ENCODE measurements at regions not wholly inside any gene's neighbourhood (a gene's known extent, or its start where the extent isn't known, plus 50 kb on each side); places are given as distances from the start of the nearest gene placed in this dataset.

DNA sequence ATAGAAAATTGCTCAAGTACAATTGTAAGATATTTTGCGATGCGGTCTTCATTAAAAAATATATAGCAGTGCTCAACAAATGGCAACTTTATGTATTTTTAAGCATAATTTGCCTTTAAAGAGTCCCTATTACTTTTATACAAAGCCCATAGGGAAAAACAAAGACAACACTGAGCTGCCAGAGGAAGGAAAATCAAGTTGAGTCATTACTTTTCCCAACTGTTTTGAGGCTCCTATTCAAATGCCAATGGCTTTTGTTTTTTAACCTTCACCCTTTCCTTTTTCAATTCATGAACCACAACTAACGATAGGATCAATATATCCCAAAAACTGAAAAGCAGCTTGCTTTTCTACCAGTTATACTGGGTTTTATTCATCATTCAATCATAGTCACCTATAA, 157.6 kb upstream of the PLEKHA5 start:
- TF ChIP-seq, protein P1, sequence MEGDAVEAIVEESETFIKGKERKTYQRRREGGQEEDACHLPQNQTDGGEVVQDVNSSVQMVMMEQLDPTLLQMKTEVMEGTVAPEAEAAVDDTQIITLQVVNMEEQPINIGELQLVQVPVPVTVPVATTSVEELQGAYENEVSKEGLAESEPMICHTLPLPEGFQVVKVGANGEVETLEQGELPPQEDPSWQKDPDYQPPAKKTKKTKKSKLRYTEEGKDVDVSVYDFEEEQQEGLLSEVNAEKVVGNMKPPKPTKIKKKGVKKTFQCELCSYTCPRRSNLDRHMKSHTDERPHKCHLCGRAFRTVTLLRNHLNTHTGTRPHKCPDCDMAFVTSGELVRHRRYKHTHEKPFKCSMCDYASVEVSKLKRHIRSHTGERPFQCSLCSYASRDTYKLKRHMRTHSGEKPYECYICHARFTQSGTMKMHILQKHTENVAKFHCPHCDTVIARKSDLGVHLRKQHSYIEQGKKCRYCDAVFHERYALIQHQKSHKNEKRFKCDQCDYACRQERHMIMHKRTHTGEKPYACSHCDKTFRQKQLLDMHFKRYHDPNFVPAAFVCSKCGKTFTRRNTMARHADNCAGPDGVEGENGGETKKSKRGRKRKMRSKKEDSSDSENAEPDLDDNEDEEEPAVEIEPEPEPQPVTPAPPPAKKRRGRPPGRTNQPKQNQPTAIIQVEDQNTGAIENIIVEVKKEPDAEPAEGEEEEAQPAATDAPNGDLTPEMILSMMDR (IDR thresholded peaks at IDR 0.05) = no peak
- no peak for TF ChIP-seq EZH2 (IDR thresholded peaks at IDR 0.05; ENCODE audit: borderline replicate concordance, insufficient read depth, low read depth, low read length, poor library complexity, severe bottlenecking)
- Mint-ChIP-seq H3K4me3 (no peak overlapping the region), H3K27ac (no peak overlapping the region), H3K4me1 (no peaks in the 10 kb centered on the region), H3K27me3 (no peaks in the 10 kb centered on the region), H3K9me3 (ENCODE audit: insufficient read depth) (peaks cover 4% of the 10 kb centered on the region)
- H3K79me2 ChIP-seq (ENCODE audit: control insufficient read depth, insufficient read depth, low read length) = no peaks in the 10 kb centered on the region
- H3K36me3 ChIP-seq (replicated peaks in 1 of 2; ENCODE audit: control extremely low read depth in 1 of 2, control insufficient read depth in 1 of 2, extremely low read depth in 1 of 2, insufficient read depth in 2 of 2, low read length in 1 of 2) = no peaks in the 10 kb centered on the region
- ATAC-seq (ENCODE audit: low read depth) (no peak), DNase-seq (no peak)
- no peak overlapping the region for H3K4me2 ChIP-seq (replicated peaks; ENCODE audit: low read depth, low read length, poor library complexity, severe bottlenecking)
- no peaks in the 10 kb centered on the region for H3K9me3 ChIP-seq (ENCODE audit: control extremely low read depth in 1 of 3, control insufficient read depth in 2 of 3, insufficient read depth in 1 of 3, low read length in 2 of 3)
- H4K20me1 ChIP-seq (ENCODE audit: control insufficient read depth, insufficient read depth, low read length, poor library complexity, severe bottlenecking) = no peaks in the 10 kb centered on the region
- CTCF ChIA-PET = no interaction called here
- H3K27ac ChIP-seq (ENCODE audit: low read length in 2 of 2) = no peak overlapping the region
- H3K4me3 ChIP-seq (ENCODE audit: control extremely low read depth in 1 of 5, extremely low read depth in 1 of 5, insufficient read depth in 1 of 5, low read depth in 2 of 5, low read length in 4 of 5) = no peak overlapping the region
- H3K27me3 ChIP-seq (replicated peaks in 1 of 4; ENCODE audit: control extremely low read depth in 1 of 4, control insufficient read depth in 3 of 4, insufficient read depth in 4 of 4, low read length in 3 of 4) = no peaks in the 10 kb centered on the region
- no CpG with 5 or more reads among the region's 3 CpGs for WGBS (ENCODE audit: insufficient coverage)
- POLR2A ChIA-PET = no interaction called here
- intact Hi-C loops (cut with micrococcal nuclease) = no loop called here
- no peaks in the 10 kb centered on the region for H3K4me1 ChIP-seq (ENCODE audit: control insufficient read depth in 2 of 2, insufficient read depth in 2 of 2, low read length in 2 of 2)
- no peak overlapping the region for H3K9ac ChIP-seq (ENCODE audit: low read length)
- no peak overlapping the region for H2AFZ ChIP-seq (ENCODE audit: insufficient read depth, low read depth, low read length, poor library complexity, severe bottlenecking)

DNA sequence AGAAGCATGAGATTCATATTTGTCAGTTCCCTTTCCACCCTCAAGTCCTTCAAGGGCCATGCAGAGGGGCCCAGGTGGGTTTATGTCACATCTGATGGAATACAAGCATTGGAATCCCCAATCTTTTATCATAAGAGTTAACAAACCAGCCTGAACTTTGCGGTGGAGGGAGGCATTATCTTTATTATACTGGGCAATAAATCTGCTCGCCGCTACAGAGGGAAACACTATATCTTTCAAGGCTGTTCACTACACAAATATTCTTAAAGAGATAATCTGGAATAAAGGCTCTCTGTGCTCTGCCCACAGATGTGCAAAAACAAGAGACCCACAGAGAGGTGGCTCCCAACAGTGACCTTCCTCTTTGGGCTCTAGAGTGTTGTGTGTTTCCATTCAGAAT, 153.6 kb upstream of the PLEKHA5 start:
- ATAC-seq (ENCODE audit: low read depth) (no peak), DNase-seq (no peak)
- Mint-ChIP-seq H3K9me3 (ENCODE audit: insufficient read depth) (peaks cover 4% of the 10 kb centered on the region), H3K4me1 (no peaks in the 10 kb centered on the region), H3K27ac (no peak overlapping the region), H3K27me3 (no peaks in the 10 kb centered on the region), H3K4me3 (no peak overlapping the region)
- Histone ChIP-seq H3K4me1 (ENCODE audit: control insufficient read depth in 2 of 2, insufficient read depth in 2 of 2, low read length in 2 of 2) (no peaks in the 10 kb centered on the region), H3K4me2 (replicated peaks; ENCODE audit: low read depth, low read length, poor library complexity, severe bottlenecking) (no peak overlapping the region), H3K9me3 (ENCODE audit: control extremely low read depth in 1 of 3, control insufficient read depth in 2 of 3, insufficient read depth in 1 of 3, low read length in 2 of 3) (peaks cover 0 to 5% (median 0%) of the 10 kb centered on the region in 3 donors), H4K20me1 (ENCODE audit: control insufficient read depth, insufficient read depth, low read length, poor library complexity, severe bottlenecking) (no peaks in the 10 kb centered on the region), H3K27me3 (replicated peaks in 1 of 4; ENCODE audit: control extremely low read depth in 1 of 4, control insufficient read depth in 3 of 4, insufficient read depth in 4 of 4, low read length in 3 of 4) (no peaks in the 10 kb centered on the region), H3K9ac (ENCODE audit: low read length) (no peak overlapping the region), H3K4me3 (ENCODE audit: control extremely low read depth in 1 of 5, extremely low read depth in 1 of 5, insufficient read depth in 1 of 5, low read depth in 2 of 5, low read length in 4 of 5) (no peak overlapping the region), H2AFZ (ENCODE audit: insufficient read depth, low read depth, low read length, poor library complexity, severe bottlenecking) (no peak overlapping the region), H3K36me3 (replicated peaks in 1 of 2; ENCODE audit: control extremely low read depth in 1 of 2, control insufficient read depth in 1 of 2, extremely low read depth in 1 of 2, insufficient read depth in 2 of 2, low read length in 1 of 2) (no peaks in the 10 kb centered on the region), H3K79me2 (ENCODE audit: control insufficient read depth, insufficient read depth, low read length) (no peaks in the 10 kb centered on the region), H3K27ac (ENCODE audit: low read length in 2 of 2) (no peak overlapping the region)
- TF ChIP-seq, protein P1 (IDR thresholded peaks at IDR 0.05) = no peak
- TF ChIP-seq EZH2 (IDR thresholded peaks at IDR 0.05; ENCODE audit: borderline replicate concordance, insufficient read depth, low read depth, low read length, poor library complexity, severe bottlenecking) = no peak
- intact Hi-C loops (cut with micrococcal nuclease) = no loop called here
- WGBS (ENCODE audit: insufficient coverage) = no CpG with 5 or more reads among the region's 3 CpGs
- POLR2A ChIA-PET = no interaction called here
- CTCF ChIA-PET = no interaction called here

All from B cell (primary cell).